ENCODE measurements at regions not wholly inside any gene's neighbourhood (a gene's known extent, or its start where the extent isn't known, plus 50 kb on each side); places are given as distances from the start of the nearest gene placed in this dataset.

DNA sequence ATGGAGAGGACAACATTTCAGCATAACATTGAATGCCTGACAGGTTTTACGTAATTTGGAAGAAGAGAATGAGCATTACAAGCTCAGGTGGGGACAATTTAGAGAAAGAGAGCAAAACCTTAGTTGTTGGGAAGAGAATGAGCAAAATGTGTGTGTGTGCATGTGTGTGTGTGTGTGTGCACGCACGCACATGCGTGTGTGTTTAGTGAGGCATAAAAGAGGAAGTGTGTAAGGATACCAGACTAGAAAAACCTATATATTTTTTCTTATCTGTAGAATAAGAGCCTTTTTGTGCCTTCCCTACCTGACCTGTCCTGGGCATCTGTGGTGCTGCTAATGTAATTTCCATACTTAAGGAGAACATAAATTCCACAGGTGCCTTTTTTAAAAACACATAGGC is 99.0 kb upstream of the PLXNA2 start (continued):
- TF ChIP-seq, protein P1, sequence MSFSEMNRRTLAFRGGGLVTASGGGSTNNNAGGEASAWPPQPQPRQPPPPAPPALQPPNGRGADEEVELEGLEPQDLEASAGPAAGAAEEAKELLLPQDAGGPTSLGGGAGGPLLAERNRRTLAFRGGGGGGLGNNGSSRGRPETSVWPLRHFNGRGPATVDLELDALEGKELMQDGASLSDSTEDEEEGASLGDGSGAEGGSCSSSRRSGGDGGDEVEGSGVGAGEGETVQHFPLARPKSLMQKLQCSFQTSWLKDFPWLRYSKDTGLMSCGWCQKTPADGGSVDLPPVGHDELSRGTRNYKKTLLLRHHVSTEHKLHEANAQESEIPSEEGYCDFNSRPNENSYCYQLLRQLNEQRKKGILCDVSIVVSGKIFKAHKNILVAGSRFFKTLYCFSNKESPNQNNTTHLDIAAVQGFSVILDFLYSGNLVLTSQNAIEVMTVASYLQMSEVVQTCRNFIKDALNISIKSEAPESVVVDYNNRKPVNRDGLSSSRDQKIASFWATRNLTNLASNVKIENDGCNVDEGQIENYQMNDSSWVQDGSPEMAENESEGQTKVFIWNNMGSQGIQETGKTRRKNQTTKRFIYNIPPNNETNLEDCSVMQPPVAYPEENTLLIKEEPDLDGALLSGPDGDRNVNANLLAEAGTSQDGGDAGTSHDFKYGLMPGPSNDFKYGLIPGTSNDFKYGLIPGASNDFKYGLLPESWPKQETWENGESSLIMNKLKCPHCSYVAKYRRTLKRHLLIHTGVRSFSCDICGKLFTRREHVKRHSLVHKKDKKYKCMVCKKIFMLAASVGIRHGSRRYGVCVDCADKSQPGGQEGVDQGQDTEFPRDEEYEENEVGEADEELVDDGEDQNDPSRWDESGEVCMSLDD (tag by site-specific recombination; IDR thresholded peaks at IDR 0.05) = no peak
- TF ChIP-seq, protein P2, sequence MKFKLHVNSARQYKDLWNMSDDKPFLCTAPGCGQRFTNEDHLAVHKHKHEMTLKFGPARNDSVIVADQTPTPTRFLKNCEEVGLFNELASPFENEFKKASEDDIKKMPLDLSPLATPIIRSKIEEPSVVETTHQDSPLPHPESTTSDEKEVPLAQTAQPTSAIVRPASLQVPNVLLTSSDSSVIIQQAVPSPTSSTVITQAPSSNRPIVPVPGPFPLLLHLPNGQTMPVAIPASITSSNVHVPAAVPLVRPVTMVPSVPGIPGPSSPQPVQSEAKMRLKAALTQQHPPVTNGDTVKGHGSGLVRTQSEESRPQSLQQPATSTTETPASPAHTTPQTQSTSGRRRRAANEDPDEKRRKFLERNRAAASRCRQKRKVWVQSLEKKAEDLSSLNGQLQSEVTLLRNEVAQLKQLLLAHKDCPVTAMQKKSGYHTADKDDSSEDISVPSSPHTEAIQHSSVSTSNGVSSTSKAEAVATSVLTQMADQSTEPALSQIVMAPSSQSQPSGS (tag by site-specific recombination; IDR thresholded peaks at IDR 0.05; ENCODE audit: low read depth) = no peak
- TF ChIP-seq ZNF133 (tag by site-specific recombination; IDR thresholded peaks at IDR 0.05) = no peak
- no peak for TF ChIP-seq ZNF549 (tag by site-specific recombination; IDR thresholded peaks at IDR 0.05)
- TF ChIP-seq, protein P3, sequence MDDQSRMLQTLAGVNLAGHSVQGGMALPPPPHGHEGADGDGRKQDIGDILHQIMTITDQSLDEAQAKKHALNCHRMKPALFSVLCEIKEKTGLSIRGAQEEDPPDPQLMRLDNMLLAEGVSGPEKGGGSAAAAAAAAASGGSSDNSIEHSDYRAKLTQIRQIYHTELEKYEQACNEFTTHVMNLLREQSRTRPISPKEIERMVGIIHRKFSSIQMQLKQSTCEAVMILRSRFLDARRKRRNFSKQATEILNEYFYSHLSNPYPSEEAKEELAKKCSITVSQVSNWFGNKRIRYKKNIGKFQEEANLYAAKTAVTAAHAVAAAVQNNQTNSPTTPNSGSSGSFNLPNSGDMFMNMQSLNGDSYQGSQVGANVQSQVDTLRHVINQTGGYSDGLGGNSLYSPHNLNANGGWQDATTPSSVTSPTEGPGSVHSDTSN (CRISPR knock-in tag; IDR thresholded peaks at IDR 0.05) = no peak
- no peak for TF ChIP-seq KLF7 (tag by site-specific recombination; IDR thresholded peaks at IDR 0.05; ENCODE audit: borderline replicate concordance)
- TF ChIP-seq ZNF394 (tag by site-specific recombination; IDR thresholded peaks at IDR 0.05; ENCODE audit: borderline replicate concordance) = no peak
- no peak for TF ChIP-seq ZNF791 (tag by site-specific recombination; IDR thresholded peaks at IDR 0.05)
- TF ChIP-seq ZNF76 (tag by site-specific recombination; IDR thresholded peaks at IDR 0.05; ENCODE audit: borderline replicate concordance, low read depth) = no peak
- TF ChIP-seq ZNF585B (tag by site-specific recombination; IDR thresholded peaks at IDR 0.05) = no peak
- TF ChIP-seq, protein P4, sequence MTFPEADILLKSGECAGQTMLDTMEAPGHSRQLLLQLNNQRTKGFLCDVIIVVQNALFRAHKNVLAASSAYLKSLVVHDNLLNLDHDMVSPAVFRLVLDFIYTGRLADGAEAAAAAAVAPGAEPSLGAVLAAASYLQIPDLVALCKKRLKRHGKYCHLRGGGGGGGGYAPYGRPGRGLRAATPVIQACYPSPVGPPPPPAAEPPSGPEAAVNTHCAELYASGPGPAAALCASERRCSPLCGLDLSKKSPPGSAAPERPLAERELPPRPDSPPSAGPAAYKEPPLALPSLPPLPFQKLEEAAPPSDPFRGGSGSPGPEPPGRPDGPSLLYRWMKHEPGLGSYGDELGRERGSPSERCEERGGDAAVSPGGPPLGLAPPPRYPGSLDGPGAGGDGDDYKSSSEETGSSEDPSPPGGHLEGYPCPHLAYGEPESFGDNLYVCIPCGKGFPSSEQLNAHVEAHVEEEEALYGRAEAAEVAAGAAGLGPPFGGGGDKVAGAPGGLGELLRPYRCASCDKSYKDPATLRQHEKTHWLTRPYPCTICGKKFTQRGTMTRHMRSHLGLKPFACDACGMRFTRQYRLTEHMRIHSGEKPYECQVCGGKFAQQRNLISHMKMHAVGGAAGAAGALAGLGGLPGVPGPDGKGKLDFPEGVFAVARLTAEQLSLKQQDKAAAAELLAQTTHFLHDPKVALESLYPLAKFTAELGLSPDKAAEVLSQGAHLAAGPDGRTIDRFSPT (tag by site-specific recombination; IDR thresholded peaks at IDR 0.05) = no peak
- TF ChIP-seq ZNF501 (tag by site-specific recombination; IDR thresholded peaks at IDR 0.05) = no peak
- TF ChIP-seq, protein P5, sequence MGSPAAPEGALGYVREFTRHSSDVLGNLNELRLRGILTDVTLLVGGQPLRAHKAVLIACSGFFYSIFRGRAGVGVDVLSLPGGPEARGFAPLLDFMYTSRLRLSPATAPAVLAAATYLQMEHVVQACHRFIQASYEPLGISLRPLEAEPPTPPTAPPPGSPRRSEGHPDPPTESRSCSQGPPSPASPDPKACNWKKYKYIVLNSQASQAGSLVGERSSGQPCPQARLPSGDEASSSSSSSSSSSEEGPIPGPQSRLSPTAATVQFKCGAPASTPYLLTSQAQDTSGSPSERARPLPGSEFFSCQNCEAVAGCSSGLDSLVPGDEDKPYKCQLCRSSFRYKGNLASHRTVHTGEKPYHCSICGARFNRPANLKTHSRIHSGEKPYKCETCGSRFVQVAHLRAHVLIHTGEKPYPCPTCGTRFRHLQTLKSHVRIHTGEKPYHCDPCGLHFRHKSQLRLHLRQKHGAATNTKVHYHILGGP (tag by site-specific recombination; IDR thresholded peaks at IDR 0.05) = no peak

DNA sequence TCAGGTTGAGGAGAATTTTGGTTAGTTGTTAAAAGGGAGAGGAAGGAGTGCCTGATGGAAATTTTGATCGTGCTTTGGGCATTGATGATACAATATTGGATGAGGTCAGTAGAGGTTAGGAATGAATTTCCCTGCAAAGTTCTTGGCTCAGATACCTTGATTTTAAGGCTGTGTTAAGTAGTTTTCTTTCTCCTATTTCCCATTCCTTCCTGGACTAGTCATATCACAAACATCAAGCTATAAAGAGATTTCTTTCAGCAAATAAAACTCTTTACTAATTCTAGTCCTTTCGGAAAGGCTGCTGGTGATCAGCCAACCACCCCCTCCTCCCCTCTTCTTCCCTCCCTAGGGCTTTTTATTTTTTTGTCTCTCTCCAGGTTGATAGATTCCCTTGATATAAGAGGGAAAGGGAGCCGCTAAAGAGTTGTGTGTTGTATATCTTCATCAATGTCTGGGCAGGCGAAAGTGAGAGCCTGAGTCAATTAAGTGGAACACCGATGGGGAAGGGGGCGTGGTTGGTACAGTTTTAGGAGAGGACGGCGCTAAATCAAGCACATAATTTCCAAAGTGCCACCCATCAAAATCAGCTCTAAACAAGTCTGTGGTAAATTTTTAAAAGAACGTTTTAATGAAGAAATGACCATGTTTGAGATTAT is 100.1 kb upstream of the PLXNA2 start:
- CTCF ChIA-PET = no interaction called here
- no peak overlapping the region for H3K27ac ChIP-seq (ENCODE audit: extremely low read depth, low read depth, low read length)
- no peaks in the 10 kb centered on the region for H3K36me3 ChIP-seq (ENCODE audit: control insufficient read depth in 2 of 2, insufficient read depth in 1 of 2, low read length in 2 of 2)
- no peaks in the 10 kb centered on the region for H3K4me1 ChIP-seq (ENCODE audit: control insufficient read depth, insufficient read depth, low read length)
- POLR2A ChIA-PET = no interaction called here
- no peaks in the 10 kb centered on the region for H3K9me3 ChIP-seq (ENCODE audit: control insufficient read depth, insufficient read depth, low read depth, low read length)
- no peak overlapping the region for H3K4me3 ChIP-seq (ENCODE audit: low read depth, low read length)
- TF ChIP-seq ZBTB8A (tag by site-specific recombination; IDR thresholded peaks at IDR 0.05) (no peak), MYNN (tag by site-specific recombination; IDR thresholded peaks at IDR 0.05; ENCODE audit: borderline replicate concordance) (no peak), ZNF211 (tag by site-specific recombination; IDR thresholded peaks at IDR 0.05; ENCODE audit: low read depth) (no peak), ZNF707 (tag by site-specific recombination; IDR thresholded peaks at IDR 0.05) (no peak), ZNF677 (tag by site-specific recombination; IDR thresholded peaks at IDR 0.05) (no peak), ZNF416 (tag by site-specific recombination; IDR thresholded peaks at IDR 0.05) (no peak), SP7 (tag by site-specific recombination; IDR thresholded peaks at IDR 0.05) (no peak), KLF16 (tag by site-specific recombination; IDR thresholded peaks at IDR 0.05) (no peak), ZBTB48 (tag by site-specific recombination; IDR thresholded peaks at IDR 0.05) (no peak), RBAK (tag by site-specific recombination; IDR thresholded peaks at IDR 0.05) (no peak), ZNF660 (tag by site-specific recombination; IDR thresholded peaks at IDR 0.05) (no peak), ZNF747 (tag by site-specific recombination; IDR thresholded peaks at IDR 0.05) (no peak), ZNF266 (tag by site-specific recombination; IDR thresholded peaks at IDR 0.05; ENCODE audit: low read depth) (no peak), ZNF366 (tag by site-specific recombination; conservative IDR thresholded peaks at IDR 0.05) (no peak)
- TF ChIP-seq, protein P6, sequence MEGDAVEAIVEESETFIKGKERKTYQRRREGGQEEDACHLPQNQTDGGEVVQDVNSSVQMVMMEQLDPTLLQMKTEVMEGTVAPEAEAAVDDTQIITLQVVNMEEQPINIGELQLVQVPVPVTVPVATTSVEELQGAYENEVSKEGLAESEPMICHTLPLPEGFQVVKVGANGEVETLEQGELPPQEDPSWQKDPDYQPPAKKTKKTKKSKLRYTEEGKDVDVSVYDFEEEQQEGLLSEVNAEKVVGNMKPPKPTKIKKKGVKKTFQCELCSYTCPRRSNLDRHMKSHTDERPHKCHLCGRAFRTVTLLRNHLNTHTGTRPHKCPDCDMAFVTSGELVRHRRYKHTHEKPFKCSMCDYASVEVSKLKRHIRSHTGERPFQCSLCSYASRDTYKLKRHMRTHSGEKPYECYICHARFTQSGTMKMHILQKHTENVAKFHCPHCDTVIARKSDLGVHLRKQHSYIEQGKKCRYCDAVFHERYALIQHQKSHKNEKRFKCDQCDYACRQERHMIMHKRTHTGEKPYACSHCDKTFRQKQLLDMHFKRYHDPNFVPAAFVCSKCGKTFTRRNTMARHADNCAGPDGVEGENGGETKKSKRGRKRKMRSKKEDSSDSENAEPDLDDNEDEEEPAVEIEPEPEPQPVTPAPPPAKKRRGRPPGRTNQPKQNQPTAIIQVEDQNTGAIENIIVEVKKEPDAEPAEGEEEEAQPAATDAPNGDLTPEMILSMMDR (tag by site-specific recombination; IDR thresholded peaks at IDR 0.05) = no peak
